ENCODE measurements at regions not wholly inside any gene's neighbourhood (a gene's known extent, or its start where the extent isn't known, plus 50 kb on each side); places are given as distances from the start of the nearest gene placed in this dataset.

DNA sequence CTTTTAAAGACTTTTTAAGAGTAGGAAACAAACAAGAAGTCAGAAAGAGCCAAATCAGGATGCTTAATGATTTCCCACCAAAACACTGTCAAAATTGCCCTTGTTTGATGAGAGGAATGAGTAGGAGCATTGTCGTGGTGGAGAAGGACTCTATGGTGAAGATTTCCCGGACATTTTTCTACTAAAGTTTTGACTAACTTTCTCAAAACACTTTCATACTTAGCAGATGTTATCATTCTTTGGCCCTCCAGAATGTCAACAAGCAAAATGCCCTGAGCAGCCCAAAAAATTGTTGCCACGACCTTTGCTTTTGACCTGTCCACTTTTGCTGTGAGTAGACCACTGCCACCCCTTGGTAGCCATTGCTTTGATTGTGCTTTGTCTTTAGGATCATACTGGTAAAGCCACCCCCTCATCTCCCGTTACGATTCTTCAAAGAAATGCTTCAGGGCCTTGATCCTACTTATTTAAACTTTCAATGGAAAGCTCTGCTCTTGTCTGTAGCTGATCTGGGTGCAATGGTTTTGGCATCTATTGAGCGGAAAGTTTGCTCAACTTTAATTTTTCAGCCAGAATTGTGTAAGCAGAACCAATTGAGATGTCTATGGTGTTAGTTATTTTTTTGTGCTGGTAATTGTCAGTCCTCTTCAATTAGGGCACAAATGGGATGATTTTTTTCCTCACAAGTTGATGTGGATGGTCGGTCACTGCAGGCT lies 67.2 kb downstream of the ADM start:
- DNase-seq = no peak
- Histone ChIP-seq H3K9ac (ENCODE audit: low read depth in 2 of 2, low read length in 2 of 2) (no peak overlapping the region), H3K4me1 (no peaks in the 10 kb centered on the region), H3K4me3 (no peak overlapping the region), H3K36me3 (no peaks in the 10 kb centered on the region), H3K9me3 (no peaks in the 10 kb centered on the region), H3K27me3 (no peaks in the 10 kb centered on the region), H3K27ac (no peak overlapping the region)
- intact Hi-C loops (cut with DNase I) = no loop called here
- TF ChIP-seq CTCF (IDR thresholded peaks at IDR 0.05) = no peak

GRCh38 chr11:10373340-10373739 lies 68.5 kb downstream of the ADM start:
- no peak overlapping the region for H3K4me3 ChIP-seq
- no peak overlapping the region for H3K9ac ChIP-seq (ENCODE audit: low read depth in 2 of 2, low read length in 2 of 2)
- intact Hi-C loops (cut with DNase I) = no loop called here
- no peak for TF ChIP-seq CTCF (IDR thresholded peaks at IDR 0.05)
- no peak for DNase-seq
- no peaks in the 10 kb centered on the region for H3K36me3 ChIP-seq
- H3K9me3 ChIP-seq = no peaks in the 10 kb centered on the region
- no peak overlapping the region for H3K27ac ChIP-seq
- H3K4me1 ChIP-seq = no peaks in the 10 kb centered on the region
- no peaks in the 10 kb centered on the region for H3K27me3 ChIP-seq

DNA sequence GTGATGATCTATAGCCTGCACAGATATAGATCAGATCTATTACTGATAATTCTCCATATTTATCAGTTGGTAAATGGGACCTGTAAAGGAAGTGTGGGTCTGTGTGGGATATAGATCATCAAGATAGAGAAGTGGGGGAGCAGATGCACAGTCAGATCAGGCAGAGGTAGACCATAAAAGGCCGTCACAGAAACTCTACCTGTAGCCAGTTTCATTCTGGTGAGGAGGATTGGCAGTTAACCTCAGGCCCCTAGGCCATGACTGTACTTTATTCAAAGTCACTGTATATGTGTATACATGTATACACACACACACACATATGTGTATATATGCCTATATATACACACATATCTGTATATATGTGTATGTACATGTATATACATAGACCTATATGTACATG lies 69.1 kb downstream of the ADM start:
- no peak overlapping the region for H3K27ac ChIP-seq
- no peak for DNase-seq
- no peak overlapping the region for H3K4me3 ChIP-seq
- H3K9me3 ChIP-seq = no peaks in the 10 kb centered on the region
- no peaks in the 10 kb centered on the region for H3K27me3 ChIP-seq
- TF ChIP-seq CTCF (IDR thresholded peaks at IDR 0.05) = no peak
- H3K36me3 ChIP-seq = no peaks in the 10 kb centered on the region
- no peak overlapping the region for H3K9ac ChIP-seq (ENCODE audit: low read depth in 2 of 2, low read length in 2 of 2)
- no peaks in the 10 kb centered on the region for H3K4me1 ChIP-seq
- intact Hi-C loops (cut with DNase I) = no loop called here

DNA sequence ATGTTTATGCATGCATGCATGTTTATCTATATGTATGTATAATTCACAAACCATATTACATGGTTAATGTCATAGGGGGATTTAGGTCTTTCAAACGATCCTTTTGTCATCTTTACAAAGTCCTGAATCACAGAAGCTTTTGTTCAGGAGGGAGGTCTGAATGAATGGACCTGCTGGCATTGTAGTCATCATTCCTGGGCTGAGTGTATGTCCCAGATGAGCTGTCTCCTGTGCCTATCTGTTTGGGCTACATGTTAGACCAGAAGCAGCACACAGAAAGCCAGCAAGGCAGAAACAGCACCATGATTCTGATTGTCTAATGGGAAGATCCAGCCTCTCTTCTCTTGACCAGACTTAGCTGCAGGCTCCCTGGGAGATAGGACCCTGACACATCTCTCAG lies 69.5 kb downstream of the ADM start:
- Histone ChIP-seq H3K27me3 (no peaks in the 10 kb centered on the region), H3K36me3 (no peaks in the 10 kb centered on the region), H3K27ac (no peak overlapping the region), H3K4me1 (no peaks in the 10 kb centered on the region), H3K4me3 (no peak overlapping the region), H3K9ac (ENCODE audit: low read depth in 2 of 2, low read length in 2 of 2) (no peak overlapping the region), H3K9me3 (no peaks in the 10 kb centered on the region)
- intact Hi-C loops (cut with DNase I) = no loop called here
- TF ChIP-seq CTCF (IDR thresholded peaks at IDR 0.05) = no peak
- no peak for DNase-seq

DNA sequence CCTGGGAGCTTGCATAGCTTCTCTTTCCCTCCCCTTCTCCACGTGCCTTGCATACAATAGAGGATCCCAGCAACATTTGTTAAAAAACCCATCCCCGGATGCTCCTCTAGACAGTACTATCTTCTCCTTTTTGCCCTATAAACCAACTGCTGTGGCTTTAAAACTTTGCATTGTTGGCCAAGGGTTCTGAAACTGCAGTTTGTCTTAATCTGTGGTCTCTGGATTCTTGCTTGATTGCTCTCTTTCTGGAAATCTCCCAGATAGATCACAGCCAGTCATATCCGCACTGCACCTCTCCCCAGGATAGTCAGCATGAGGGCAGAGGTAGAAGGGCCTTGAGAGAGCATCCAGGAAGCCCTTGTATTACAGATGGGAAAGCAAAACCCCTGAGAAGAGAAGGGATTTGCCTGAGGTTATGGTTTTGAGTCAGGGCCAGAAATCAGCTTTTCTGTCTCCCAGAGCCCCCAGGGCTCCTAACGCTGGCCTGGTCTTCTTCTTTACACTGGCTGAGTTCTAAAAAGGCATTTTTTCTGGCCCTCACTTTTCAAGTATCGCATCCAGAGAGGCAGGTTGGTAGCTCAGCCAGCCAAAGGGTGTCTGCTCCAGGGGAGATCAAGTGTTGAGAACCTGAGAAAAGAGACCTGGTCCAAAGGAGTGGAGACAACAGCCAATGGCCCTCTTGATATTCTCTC lies 70.6 kb downstream of the ADM start:
- Histone ChIP-seq H3K9me3 (no peaks in the 10 kb centered on the region), H3K27ac (no peak overlapping the region), H3K27me3 (no peaks in the 10 kb centered on the region), H3K9ac (ENCODE audit: low read depth in 2 of 2, low read length in 2 of 2) (no peak overlapping the region), H3K36me3 (no peaks in the 10 kb centered on the region), H3K4me1 (no peaks in the 10 kb centered on the region), H3K4me3 (no peak overlapping the region)
- intact Hi-C loops (cut with DNase I) = no loop called here
- no peak for TF ChIP-seq CTCF (IDR thresholded peaks at IDR 0.05)
- DNase-seq = no peak
